GM19239 (cell line): ENCODE measurements at regions not wholly inside any gene's neighbourhood (a gene's known extent, or its start where the extent isn't known, plus 50 kb on each side); places are given as distances from the start of the nearest gene placed in this dataset.

ENCODE experiments used
- DNase-seq: peaks from one replicate; pipeline ENCODE4 v3.0.0; 2011; ENCODE audit warnings: low spot score; ENCODE audit not compliant: insufficient read length
- FAIRE-seq: peaks from 2 replicates; lab custom pipeline; 2011; peaks lifted over from hg19 to GRCh38; lab: Jason Lieb, UNC

DNA sequence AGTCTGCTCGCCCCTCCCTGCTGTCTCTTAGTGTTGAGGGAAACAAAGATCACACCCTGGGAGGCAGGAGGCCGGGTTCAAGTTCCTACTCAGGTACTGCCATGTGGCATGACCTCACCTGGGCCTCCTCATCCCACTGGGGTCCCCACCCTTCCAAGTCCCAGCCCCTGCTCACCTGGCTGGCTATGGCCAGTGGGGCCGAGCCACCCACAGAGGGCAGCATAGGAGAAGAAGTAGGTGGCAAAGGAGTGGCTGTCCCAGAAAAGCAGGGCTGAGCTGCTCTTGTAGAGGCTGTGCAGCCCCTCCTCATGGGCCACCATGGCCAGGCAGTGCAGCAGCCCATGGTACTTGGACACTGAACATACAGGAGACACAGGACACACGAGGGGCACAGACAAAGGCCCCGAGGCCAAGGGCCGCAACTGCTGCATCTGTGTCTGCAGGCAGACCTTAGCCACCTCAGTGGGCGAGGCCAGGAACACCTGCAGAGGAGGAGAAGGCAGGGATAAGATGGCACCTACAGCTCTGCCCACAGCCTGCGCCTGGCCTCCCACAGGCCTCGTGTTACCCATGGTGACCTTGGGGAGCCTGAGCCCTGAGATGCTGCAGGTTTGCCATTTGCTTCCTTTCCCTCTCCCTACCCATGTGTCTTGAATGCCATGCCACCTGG lies 50.6 kb upstream of the MPEG1 start:
- FAIRE-seq (no peak), DNase-seq (no peak)
